Activated T-helper 9 cell treated with anti-CD3 and anti-CD28 coated beads, Interleukin-2, amount 50 U/mL, for 16 hours (primary cell): ENCODE measurements at regions not wholly inside any gene's neighbourhood (a gene's known extent, or its start where the extent isn't known, plus 50 kb on each side); places are given as distances from the start of the nearest gene placed in this dataset.
A peak's percentile ranks its signal among the peaks of the same experiment; 100 is the strongest.

Experiments used
- DNase-seq: peaks from one replicate; pipeline ENCODE4 v3.0.0-alpha.2; 2020; ENCODE audit warnings: low read depth

- DNase-seq, result no peak
These were observed 113.3 kb upstream of the TMPO start for GRCh38 chr12:98402091-98402490.

GRCh38 chr12:98402671-98403070 lies 112.7 kb upstream of the TMPO start:
- no peak for DNase-seq

DNA sequence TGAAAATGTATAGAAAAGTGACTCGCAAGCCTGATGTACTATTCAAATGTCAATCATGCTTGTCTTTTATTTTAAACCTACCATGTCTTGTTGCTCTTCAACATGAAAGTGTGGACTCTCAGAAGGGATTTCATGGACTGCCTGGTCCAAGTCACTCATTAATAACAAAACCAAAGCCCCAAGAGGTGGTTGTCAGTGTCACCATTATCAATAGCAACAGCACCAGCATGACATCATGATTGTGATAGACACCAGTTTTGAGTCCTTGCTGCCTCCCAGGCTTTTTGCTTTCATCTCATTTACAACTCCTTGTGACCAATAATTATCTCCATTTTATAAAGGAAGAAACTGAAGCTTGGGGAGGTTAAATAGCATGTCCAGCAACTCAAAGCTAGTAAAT lies 112.0 kb upstream of the TMPO start:
- DNase-seq, result no peak

- DNase-seq, result no peak
These were observed 111.5 kb upstream of the TMPO start for GRCh38 chr12:98403936-98404335.

DNA sequence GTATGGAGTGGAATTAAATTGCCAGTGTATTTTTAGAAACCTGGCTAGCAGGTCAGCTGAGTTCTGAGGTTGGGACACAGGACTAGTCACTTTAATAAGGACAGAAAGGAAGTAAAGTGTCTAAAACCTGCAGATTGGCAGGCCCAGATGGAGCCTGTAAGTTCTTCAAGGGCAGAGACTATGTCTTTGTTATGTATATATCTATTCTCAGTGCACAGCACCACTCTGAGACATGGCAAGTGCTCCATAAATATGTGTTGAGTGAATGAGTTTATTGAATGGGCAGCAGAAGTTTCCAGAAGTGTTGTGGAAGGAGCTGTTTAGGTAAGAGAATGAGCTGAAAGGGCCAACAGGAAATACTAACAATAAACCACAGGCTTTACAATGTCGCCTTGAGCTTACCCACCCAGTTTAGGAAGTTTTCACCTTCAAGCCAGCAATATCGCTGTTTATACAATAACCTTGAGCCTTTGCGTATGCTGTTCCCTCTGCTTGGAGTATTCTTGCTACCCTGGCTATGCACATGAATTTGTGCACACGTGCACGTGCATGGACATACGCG lies 109.5 kb upstream of the TMPO start:
- DNase-seq, result no peak

- DNase-seq, result no peak
These were observed 109.0 kb upstream of the TMPO start for GRCh38 chr12:98406378-98406777.

- no peak for DNase-seq
These were observed 106.7 kb upstream of the TMPO start for GRCh38 chr12:98408681-98409080.

DNA sequence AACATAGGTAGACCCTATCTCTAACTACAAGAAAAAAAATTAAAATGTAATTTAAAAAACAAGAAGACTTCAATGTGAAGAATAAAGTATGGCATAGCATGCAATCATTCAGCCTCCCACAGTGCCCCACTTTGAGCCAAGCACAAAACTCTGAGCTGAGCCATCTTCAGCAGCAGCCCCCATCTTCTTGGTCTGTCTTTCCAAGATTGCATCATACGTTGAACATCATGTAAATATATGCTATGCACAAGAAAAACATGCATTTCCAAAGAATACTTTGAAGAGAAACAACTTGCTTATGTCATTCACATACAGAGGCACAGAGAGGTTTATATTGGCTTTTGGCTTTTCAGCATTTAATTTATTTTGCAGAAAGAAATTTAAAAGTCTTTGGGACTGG lies 105.8 kb upstream of the TMPO start:
- DNase-seq, result no peak

GRCh38 chr12:98410356-98410755 lies 105.0 kb upstream of the TMPO start:
- DNase-seq, result no peak

- no peak for DNase-seq
These were observed 98.5 kb upstream of the TMPO start for GRCh38 chr12:98416845-98417244.

GRCh38 chr12:98417266-98417665 lies 98.1 kb upstream of the TMPO start:
- no peak for DNase-seq

DNA sequence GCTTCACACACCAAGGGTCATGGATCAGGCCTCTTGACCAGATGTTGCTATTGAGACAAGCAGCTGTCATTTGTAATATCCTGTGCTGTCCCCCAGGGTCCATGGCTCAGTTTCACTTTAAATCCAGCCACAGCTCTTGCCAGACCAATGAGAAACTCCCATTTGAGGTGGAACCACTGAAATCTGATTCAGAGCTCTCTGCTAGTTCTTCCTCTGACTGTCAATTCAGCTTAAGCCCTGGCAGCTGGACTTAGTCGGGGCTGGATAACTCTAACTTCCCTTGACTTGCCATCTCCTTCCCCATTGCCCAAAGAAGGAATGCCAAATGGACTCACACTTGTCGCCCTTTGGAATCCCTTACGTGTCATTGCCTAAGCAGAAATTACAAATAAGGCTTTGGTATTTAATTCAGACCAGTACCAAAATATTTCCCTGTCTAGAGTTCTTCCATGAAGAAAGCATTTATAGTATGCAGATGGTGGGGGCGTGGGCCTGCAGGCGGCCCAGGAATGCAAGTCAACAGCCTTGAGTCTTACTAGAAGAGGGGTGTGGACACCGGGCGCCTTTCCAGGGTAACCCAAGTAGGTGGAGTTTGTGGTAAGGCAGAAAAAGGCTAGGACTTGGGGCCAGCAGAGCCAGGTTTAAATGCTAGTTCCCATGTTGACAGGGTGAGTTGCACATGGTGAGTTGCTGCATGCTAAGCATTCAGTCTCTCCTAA lies 96.9 kb upstream of the TMPO start:
- no peak for DNase-seq

GRCh38 chr12:98419081-98419794 lies 96.2 kb upstream of the TMPO start:
- no peak for DNase-seq

GRCh38 chr12:98419795-98420404 lies 95.5 kb upstream of the TMPO start:
- DNase-seq, result no peak

DNA sequence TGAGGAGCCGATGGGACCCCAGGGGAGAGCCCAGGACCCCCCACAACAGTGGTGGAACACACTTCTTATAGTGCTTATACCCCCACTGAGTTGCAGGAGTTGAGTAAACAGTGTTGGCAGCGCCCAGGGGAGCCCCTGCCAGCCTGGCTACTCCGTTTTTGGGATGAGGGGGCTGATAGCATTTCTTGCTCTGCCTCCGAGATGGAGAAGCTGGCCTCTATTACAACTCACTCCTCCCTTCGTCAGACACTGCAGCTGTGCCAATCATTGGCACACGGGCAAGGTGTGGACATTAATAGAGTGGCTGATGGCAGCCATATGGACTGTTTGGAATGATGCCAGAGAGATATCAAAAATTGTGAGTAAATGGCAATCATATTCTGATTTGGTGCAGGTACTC lies 94.9 kb upstream of the TMPO start:
- DNase-seq, result no peak

GRCh38 chr12:98421316-98421715 lies 94.1 kb upstream of the TMPO start:
- DNase-seq, result no peak

DNA sequence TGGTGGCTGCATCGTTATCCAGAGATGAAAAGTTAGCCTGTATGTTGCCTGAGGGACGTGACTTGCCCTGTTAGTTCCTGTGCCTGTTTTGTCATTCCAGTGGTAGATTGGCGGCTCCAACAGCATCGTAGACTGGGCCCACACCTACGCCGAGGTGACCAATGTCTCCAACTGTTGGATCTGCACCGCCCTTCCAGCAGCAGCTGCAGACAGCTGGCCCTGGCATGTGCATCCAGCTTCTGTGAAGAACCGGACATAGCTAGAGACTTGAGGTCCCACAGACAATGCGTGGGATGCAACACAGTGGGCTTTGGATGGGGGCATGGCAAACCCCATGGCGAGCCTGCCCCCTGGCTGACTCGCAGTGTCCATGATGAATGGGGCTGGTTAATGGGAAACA lies 93.0 kb upstream of the TMPO start:
- no peak for DNase-seq

DNA sequence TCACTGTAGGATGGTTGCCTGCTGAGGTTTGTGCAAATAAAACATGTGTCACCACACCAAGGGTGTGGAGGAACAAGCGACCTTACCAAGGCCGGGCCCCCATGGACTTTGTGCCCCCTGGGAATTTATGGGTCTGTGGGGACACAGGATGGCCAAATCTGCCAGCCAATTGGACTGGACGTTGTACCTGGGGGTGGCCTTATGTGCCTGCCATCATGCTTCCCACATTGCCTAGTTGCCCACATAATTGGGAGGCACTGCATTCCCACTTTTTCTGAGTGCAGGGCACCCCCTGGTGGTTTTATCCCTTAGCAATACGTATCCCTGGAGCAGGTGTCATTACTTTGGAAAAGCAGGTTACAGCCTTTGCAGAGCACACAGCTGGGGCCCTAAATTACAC lies 92.6 kb upstream of the TMPO start:
- DNase-seq, result no peak

DNA sequence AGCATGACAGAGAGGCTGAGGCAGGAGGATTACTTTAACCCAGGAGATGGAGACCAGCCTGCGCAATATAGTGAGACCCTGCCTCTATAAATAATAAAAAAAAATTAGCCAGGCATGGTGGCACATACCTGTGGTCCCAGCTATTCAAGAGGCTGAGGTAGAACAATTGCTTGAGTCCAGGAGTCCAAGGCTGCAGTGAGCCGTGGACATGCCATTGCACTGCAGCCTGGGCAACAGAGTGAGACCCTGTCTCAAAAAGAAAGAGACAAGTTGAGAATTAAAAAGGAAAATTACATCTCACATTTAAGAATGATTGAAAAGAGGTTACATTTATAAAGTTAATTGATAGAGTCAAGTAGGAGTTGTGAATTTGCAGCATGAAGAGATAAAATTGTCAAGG lies 91.4 kb upstream of the TMPO start:
- DNase-seq, result no peak

- DNase-seq, result peak; percentile 9
These were observed 90.5 kb upstream of the TMPO start for GRCh38 chr12:98424726-98425401.

DNA sequence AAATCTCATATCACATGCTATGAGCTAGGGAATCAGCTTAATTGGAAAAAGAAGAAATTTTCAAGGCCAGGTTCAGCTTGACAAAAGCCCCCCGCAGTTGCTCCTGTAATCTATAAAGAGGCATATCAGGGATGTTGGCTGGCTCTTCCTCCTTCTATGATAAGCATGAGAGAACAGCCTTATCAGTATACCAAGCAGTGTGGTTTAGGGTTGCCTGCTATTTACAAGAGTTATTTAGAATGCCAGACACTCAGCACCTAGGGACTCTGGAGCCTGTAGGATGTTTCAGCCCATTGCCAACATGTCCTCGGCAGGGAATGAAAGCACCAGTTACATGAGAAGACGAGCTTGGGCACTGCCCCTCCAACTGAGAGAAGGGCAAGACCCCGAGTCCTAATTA lies 89.5 kb upstream of the TMPO start:
- no peak for DNase-seq

DNA sequence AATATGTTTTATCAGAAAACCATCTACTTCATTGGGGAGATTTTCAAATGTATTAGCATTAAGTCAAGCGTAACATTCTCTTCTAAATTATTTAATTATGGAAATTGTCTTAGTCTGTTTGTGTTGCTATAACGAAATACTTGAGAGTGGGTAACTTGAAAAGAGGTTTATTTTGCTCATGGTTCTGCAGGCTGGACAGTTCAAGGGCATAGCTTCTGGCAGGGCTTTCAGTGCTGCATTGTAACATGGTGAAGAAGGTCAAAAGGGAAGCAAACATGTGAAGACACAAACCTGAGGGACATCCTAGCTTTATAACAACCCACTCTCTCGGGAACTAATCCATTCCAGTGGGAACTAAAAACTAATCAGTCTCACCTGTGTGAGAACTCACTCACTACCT lies 84.3 kb upstream of the TMPO start:
- no peak for DNase-seq

DNA sequence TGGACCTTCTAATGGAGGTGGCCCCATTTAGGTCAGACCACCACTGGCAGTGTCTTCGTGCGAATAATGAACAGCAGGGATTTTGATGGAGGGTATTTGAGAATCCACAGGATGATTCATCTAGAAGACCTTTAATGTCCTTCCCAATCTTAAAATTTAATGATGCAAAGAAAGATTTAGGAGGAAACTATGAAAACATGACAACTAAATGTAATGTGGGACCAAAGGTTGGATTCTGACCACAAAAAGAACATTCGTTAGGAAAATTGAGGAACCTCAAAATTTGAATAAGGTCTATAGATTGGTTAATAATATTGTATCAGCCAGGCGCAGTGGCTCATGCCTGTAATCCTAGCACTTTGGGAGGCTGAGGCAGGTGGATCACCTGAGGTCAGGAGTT lies 78.2 kb upstream of the TMPO start:
- DNase-seq, result no peak
